Hepatocyte (in vitro differentiated cells): ENCODE measurements at regions not wholly inside any gene's neighbourhood (a gene's known extent, or its start where the extent isn't known, plus 50 kb on each side); places are given as distances from the start of the nearest gene placed in this dataset.
A peak's percentile ranks its signal among the peaks of the same experiment; 100 is the strongest.
"Not testable (repeated sequence)": the region's sequence is repeated elsewhere in the genome, so short reads cannot be mapped to it uniquely, and the experiment has no call there.

Source experiments
- DNase-seq: peaks from one replicate; pipeline ENCODE4 v3.0.0-alpha.2; 2016; ENCODE audit warnings: low spot score
- H2AFZ ChIP-seq: fragments of 200-600 bp; sonication (generic); 2 replicates; pipeline ENCODE4 v1.6.0; 2016; ENCODE audit warnings: antibody characterized with exemption, mild to moderate bottlenecking
- H3K27ac ChIP-seq: fragments of 200-600 bp; sonication (generic); 2 replicates; pipeline ENCODE4 v1.5.1; 2016; ENCODE audit warnings: mild to moderate bottlenecking
- H3K27me3 ChIP-seq: fragments of 200-600 bp; sonication (generic); 2 replicates; pipeline ENCODE4 v1.6.1; 2016
- H3K36me3 ChIP-seq: fragments of 200-600 bp; sonication (generic); replicated peaks from 2 replicates; pipeline ENCODE4 v1.5.1; 2016; ENCODE audit warnings: low read depth; ENCODE audit not compliant: insufficient read depth
- H3K4me1 ChIP-seq: fragments of 200-600 bp; sonication (generic); 2 replicates; pipeline ENCODE4 v1.5.1; 2016; ENCODE audit warnings: mild to moderate bottlenecking, moderate library complexity; ENCODE audit not compliant: insufficient read depth
- H3K4me2 ChIP-seq: fragments of 200-600 bp; sonication (generic); 2 replicates; pipeline ENCODE4 v1.6.0; 2016
- H3K4me3 ChIP-seq: fragments of 200-600 bp; sonication (generic); 2 replicates; pipeline ENCODE4 v1.5.1; 2016; ENCODE audit warnings: mild to moderate bottlenecking
- H3K79me2 ChIP-seq: fragments of 200-600 bp; sonication (generic); 2 replicates; pipeline ENCODE4 v1.6.0; 2017; ENCODE audit warnings: mild to moderate bottlenecking
- H3K9me2 ChIP-seq: fragments of 200-600 bp; sonication (generic); replicated peaks from 2 replicates; pipeline ENCODE4 v1.6.0; 2017; ENCODE audit warnings: mild to moderate bottlenecking; ENCODE audit not compliant: insufficient read depth
- H3K9me3 ChIP-seq: fragments of 200-600 bp; sonication (generic); 2 replicates; pipeline ENCODE4 v1.5.1; 2016; ENCODE audit warnings: low read depth, mild to moderate bottlenecking
- H4K20me1 ChIP-seq: fragments of 200-600 bp; sonication (generic); 2 replicates; pipeline ENCODE4 v1.6.0; 2016; ENCODE audit warnings: mild to moderate bottlenecking; ENCODE audit not compliant: insufficient read depth, poor library complexity, severe bottlenecking
- CTCF ChIP-seq: fragments of 200-600 bp; sonication (generic); IDR thresholded peaks from 2 replicates; pipeline ENCODE4 v1.5.1; 2016; ENCODE audit warnings: antibody characterized with exemption, mild to moderate bottlenecking; ENCODE audit not compliant: poor library complexity
- EZH2 ChIP-seq: fragments of 200-600 bp; sonication (generic); IDR thresholded peaks from 2 replicates; pipeline ENCODE4 v1.6.1; 2016; ENCODE audit warnings: antibody characterized with exemption, mild to moderate bottlenecking, borderline replicate concordance
- EZH2phosphoT487 ChIP-seq: fragments of 200-600 bp; sonication (generic); IDR thresholded peaks from one replicate; pipeline ENCODE4 v1.6.1; 2018; ENCODE audit warnings: antibody characterized with exemption, mild to moderate bottlenecking, low read depth, moderate library complexity; ENCODE audit not compliant: unreplicated experiment, severe bottlenecking
- WGBS: methylation state at CpG from one replicate; pipeline ENCODE4 v1.1.6; 2016; ENCODE audit warnings: low lambda C conversion rate; ENCODE audit errors: missing lambda C conversion rate; 5-methylcytosine and 5-hydroxymethylcytosine counted together

- TF ChIP-seq EZH2phosphoT487 = no peak
- no peak for TF ChIP-seq EZH2
- TF ChIP-seq CTCF = peak; percentile 49
- peaks cover 41% of the 10 kb centered on the region for H3K27me3 ChIP-seq
- peak overlapping the region; percentile 69 for H2AFZ ChIP-seq
- H3K9me3 ChIP-seq = no peaks in the 10 kb centered on the region
- peak overlapping the region; percentile 90 for H3K4me2 ChIP-seq
- no peaks in the 10 kb centered on the region for H3K79me2 ChIP-seq
- peak overlapping the region; percentile 57 for H3K4me3 ChIP-seq
- H3K9me2 ChIP-seq = no peaks in the 10 kb centered on the region
- H3K27ac ChIP-seq = no peak overlapping the region
- peaks cover 3% of the 10 kb centered on the region for H3K4me1 ChIP-seq
- no peaks in the 10 kb centered on the region for H3K36me3 ChIP-seq
- no peaks in the 10 kb centered on the region for H4K20me1 ChIP-seq
- peak; percentile 78 for DNase-seq
- under 1% methylated on average over 34 of the region's 61 CpGs for WGBS
Measured at GRCh38 chr1:161440312-161440894, 64.9 kb upstream of the FCGR2A start.

- Histone ChIP-seq H2AFZ (no peak overlapping the region), H3K9me3 (no peaks in the 10 kb centered on the region), H3K36me3 (no peaks in the 10 kb centered on the region), H3K9me2 (no peaks in the 10 kb centered on the region), H3K79me2 (no peaks in the 10 kb centered on the region), H3K4me1 (peaks cover 3% of the 10 kb centered on the region), H4K20me1 (no peaks in the 10 kb centered on the region), H3K27me3 (peaks cover 38% of the 10 kb centered on the region), H3K27ac (no peak overlapping the region), H3K4me3 (no peak overlapping the region), H3K4me2 (peak overlapping the region; percentile 90)
- 27% methylated on average over 44 of the region's 44 CpGs for WGBS
- TF ChIP-seq EZH2 = no peak
- no peak for TF ChIP-seq CTCF
- TF ChIP-seq EZH2phosphoT487 = no peak
- DNase-seq = peak; percentile 23
Measured at GRCh38 chr1:161439280-161440232, 65.7 kb upstream of the FCGR2A start.

GRCh38 chr1:161433191-161433590, 65.5 kb upstream of the CFAP126 start:
- 90% methylated on average over 5 of the region's 5 CpGs for WGBS
- not testable (repeated sequence) for H3K79me2 ChIP-seq, H4K20me1 ChIP-seq, H2AFZ ChIP-seq, H3K27ac ChIP-seq, H3K36me3 ChIP-seq, H3K9me2 ChIP-seq, H3K4me3 ChIP-seq, H3K4me1 ChIP-seq, DNase-seq, H3K4me2 ChIP-seq, H3K9me3 ChIP-seq
- H3K27me3 ChIP-seq = peaks cover 60% of the 10 kb centered on the region

GRCh38 chr1:161432091-161432490, 64.4 kb upstream of the CFAP126 start:
- 87% methylated on average over 2 of the region's 2 CpGs for WGBS
- Histone ChIP-seq H3K27me3 (peaks cover 57% of the 10 kb centered on the region), H3K36me3 (no peaks in the 10 kb centered on the region), H3K9me3 (no peaks in the 10 kb centered on the region), H3K27ac (no peak overlapping the region), H3K79me2 (no peaks in the 10 kb centered on the region), H4K20me1 (no peaks in the 10 kb centered on the region), H3K4me1 (no peaks in the 10 kb centered on the region), H3K4me2 (no peak overlapping the region), H3K4me3 (no peak overlapping the region), H3K9me2 (no peaks in the 10 kb centered on the region), H2AFZ (no peak overlapping the region)
- DNase-seq = no peak
- TF ChIP-seq EZH2phosphoT487 = no peak
- TF ChIP-seq CTCF = no peak
- TF ChIP-seq EZH2 = no peak
